Activated T-cell treated with anti-CD3 and anti-CD28 coated beads for 48 hours (primary cell): ENCODE measurements at regions not wholly inside any gene's neighbourhood (a gene's known extent, or its start where the extent isn't known, plus 50 kb on each side); places are given as distances from the start of the nearest gene placed in this dataset.
"Not testable (repeated sequence)": the region's sequence is repeated elsewhere in the genome, so short reads cannot be mapped to it uniquely, and the experiment has no call there.

Experiments
- DNase-seq: peaks from one replicate; pipeline ENCODE4 v3.0.0-alpha.2; 2020; ENCODE audit warnings: low read depth

GRCh38 chr21:17044696-17045095 is 468.1 kb upstream of the CXADR start:
- no peak for DNase-seq

- DNase-seq = no peak
Observed at GRCh38 chr21:17045214-17045853, 467.5 kb upstream of the CXADR start.

GRCh38 chr21:17048974-17049373 is 463.9 kb upstream of the CXADR start:
- DNase-seq = no peak

- no peak for DNase-seq
Observed at GRCh38 chr21:17050156-17050555, 462.7 kb upstream of the CXADR start.

GRCh38 chr21:17050646-17051045 is 462.2 kb upstream of the CXADR start:
- no peak for DNase-seq

GRCh38 chr21:17051054-17051453 is 461.8 kb upstream of the CXADR start:
- DNase-seq = no peak

GRCh38 chr21:17053321-17053720 is 459.5 kb upstream of the CXADR start:
- DNase-seq = no peak

GRCh38 chr21:17059936-17060335 is 452.9 kb upstream of the CXADR start:
- no peak for DNase-seq

GRCh38 chr21:17066006-17066405 is 446.8 kb upstream of the CXADR start:
- DNase-seq = no peak

- no peak for DNase-seq
Observed at GRCh38 chr21:17071093-17071492, 441.8 kb upstream of the CXADR start.

GRCh38 chr21:17081193-17081592 is 431.6 kb upstream of the CXADR start:
- DNase-seq = no peak

- no peak for DNase-seq
Observed at GRCh38 chr21:17082843-17083483, 429.9 kb upstream of the CXADR start.

- no peak for DNase-seq
Observed at GRCh38 chr21:17085707-17086106, 427.1 kb upstream of the CXADR start.

- DNase-seq = no peak
Observed at GRCh38 chr21:17088500-17088899, 424.3 kb upstream of the CXADR start.

- no peak for DNase-seq
Observed at GRCh38 chr21:17089091-17089491, 423.8 kb upstream of the CXADR start.

GRCh38 chr21:17101696-17102095 is 411.1 kb upstream of the CXADR start:
- no peak for DNase-seq

GRCh38 chr21:17105932-17106331 is 406.9 kb upstream of the CXADR start:
- no peak for DNase-seq

- DNase-seq = no peak
Observed at GRCh38 chr21:17114045-17114444, 398.8 kb upstream of the CXADR start.

GRCh38 chr21:17118638-17119384 is 394.0 kb upstream of the CXADR start:
- no peak for DNase-seq

GRCh38 chr21:17119466-17120297 is 393.2 kb upstream of the CXADR start:
- DNase-seq = no peak

GRCh38 chr21:17127395-17127794 is 385.4 kb upstream of the CXADR start:
- not testable (repeated sequence) for DNase-seq

GRCh38 chr21:17128132-17128531 is 384.7 kb upstream of the CXADR start:
- no peak for DNase-seq
